H1 (cell line): ENCODE measurements at regions not wholly inside any gene's neighbourhood (a gene's known extent, or its start where the extent isn't known, plus 50 kb on each side); places are given as distances from the start of the nearest gene placed in this dataset.

Experiments
- CTCF ChIA-PET: fragments of 300-600 bp; sonication (Branson Sonifier 250); formaldehyde crosslinking; loops from one replicate; lab custom pipeline; 2021; ENCODE audit not compliant: partially characterized antibody; lab: Charles Lee
- POLR2A ChIA-PET: fragments of 300-600 bp; sonication (Branson Sonifier 250); formaldehyde crosslinking; loops from one replicate; lab custom pipeline; 2021; ENCODE audit warnings: inconsistent platforms; ENCODE audit not compliant: partially characterized antibody; lab: Charles Lee
- DNase-seq, 2 experiments: peaks; one replicate each; pipeline versions ENCODE4 v3.0.0 to v3.0.0-alpha.2; 2010 to 2022; ENCODE audit warnings: low spot score in 2 of 2, low read depth in 1 of 2, mixed read lengths in 1 of 2
- FAIRE-seq: peaks from 2 replicates; lab custom pipeline; 2011; peaks lifted over from hg19 to GRCh38; lab: Jason Lieb, UNC
- H2AFZ ChIP-seq: 2 replicates; pipeline ENCODE4 v1.8.1; 2012; ENCODE audit warnings: low read length, inconsistent platforms
- H2AK5ac ChIP-seq: 2 replicates; pipeline ENCODE4 v1.6.1; 2013; ENCODE audit warnings: low read depth, low read length
- H2BK120ac ChIP-seq: replicated peaks from 2 replicates; pipeline ENCODE3; 2013; ENCODE audit warnings: low read depth, low read length, inconsistent platforms
- H2BK12ac ChIP-seq: 2 replicates; pipeline ENCODE4 v1.6.1; 2013; ENCODE audit warnings: low read depth, low read length
- H2BK15ac ChIP-seq: 2 replicates; pipeline ENCODE4 v1.6.1; 2013; ENCODE audit warnings: low read length
- H2BK20ac ChIP-seq: 2 replicates; pipeline ENCODE4 v1.6.1; 2013; ENCODE audit warnings: low read length
- H2BK5ac ChIP-seq: 2 replicates; pipeline ENCODE4 v1.6.1; 2013; ENCODE audit warnings: low read depth, low read length
- H3K14ac ChIP-seq: 2 replicates; pipeline ENCODE4 v1.6.1; 2013; ENCODE audit warnings: inconsistent platforms; ENCODE audit not compliant: insufficient read length
- H3K18ac ChIP-seq: 2 replicates; pipeline ENCODE4 v1.6.1; 2013; ENCODE audit warnings: low read length; ENCODE audit errors: extremely low read depth
- H3K23ac ChIP-seq: 2 replicates; pipeline ENCODE4 v1.6.1; 2013; ENCODE audit warnings: inconsistent platforms; ENCODE audit not compliant: insufficient read length
- H3K23me2 ChIP-seq: 2 replicates; pipeline ENCODE4 v1.6.1; 2013; ENCODE audit warnings: low read depth, low read length
- H3K27ac ChIP-seq: 2 replicates; pipeline ENCODE4 v1.6.1; 2011; ENCODE audit warnings: low read depth, low read length, inconsistent platforms
- H3K27me3 ChIP-seq, 4 experiments: replicated peaks in 1 of 4; 1 replicate in 1 of 4; 2 replicates in 3 of 4; pipeline versions ENCODE4 v1.6.1 to v1.8.1; 2011 to 2013; ENCODE audit warnings: low read length in 3 of 4, mild to moderate bottlenecking in 3 of 4, inconsistent platforms in 2 of 4, mixed read lengths in 2 of 4, moderate library complexity in 1 of 4; ENCODE audit not compliant: control insufficient read depth in 3 of 4, insufficient read depth in 3 of 4; ENCODE audit errors: extremely low read depth in 1 of 4
- H3K36me3 ChIP-seq, 4 experiments: 2 replicates each; pipeline versions ENCODE4 v1.6.1 to v1.8.1; 2011 to 2013; ENCODE audit warnings: mild to moderate bottlenecking in 4 of 4, low read length in 3 of 4, moderate library complexity in 2 of 4, control low read depth in 1 of 4, inconsistent platforms in 1 of 4; ENCODE audit not compliant: insufficient read depth in 4 of 4, control insufficient read depth in 2 of 4
- H3K4ac ChIP-seq: replicated peaks from 2 replicates; pipeline ENCODE3; 2013; ENCODE audit warnings: low read length, low read depth, mixed read lengths, inconsistent platforms; ENCODE audit not compliant: insufficient read length
- H3K4me1 ChIP-seq, 4 experiments: replicated peaks in 1 of 4; 1 replicate in 1 of 4; 2 replicates in 3 of 4; pipeline versions ENCODE4 v1.6.1 to v1.8.1; 2011 to 2013; ENCODE audit warnings: low read length in 3 of 4, inconsistent platforms in 2 of 4, mixed read lengths in 1 of 4; ENCODE audit not compliant: insufficient read depth in 4 of 4, control insufficient read depth in 3 of 4
- H3K4me2 ChIP-seq, 2 experiments: 2 replicates each; pipeline versions ENCODE4 v1.6.1 to v1.8.1; 2011 to 2013; ENCODE audit warnings: low read depth in 2 of 2, low read length in 2 of 2, control low read depth in 1 of 2, inconsistent platforms in 1 of 2, mild to moderate bottlenecking in 1 of 2; ENCODE audit not compliant: insufficient read depth in 1 of 2
- H3K4me3 ChIP-seq, 4 experiments: fragments of 200-600, 300-600 bp in 1 of 4; sonication (generic), shearing (Covaris generic), sonication (Bioruptor Twin) in 1 of 4; 2 replicates each; pipeline versions ENCODE4 v1.5.1 to v1.8.1; 2011 to 2016; ENCODE audit warnings: low read length in 4 of 4, low read depth in 3 of 4, control low read depth in 2 of 4, inconsistent platforms in 2 of 4, mild to moderate bottlenecking in 2 of 4, mixed read lengths in 1 of 4, moderate library complexity in 1 of 4; ENCODE audit not compliant: insufficient read depth in 2 of 4; ENCODE audit errors: extremely low read depth in 1 of 4
- H3K56ac ChIP-seq: replicated peaks from 2 replicates; pipeline ENCODE3; 2013; ENCODE audit warnings: low read depth, mild to moderate bottlenecking, mixed read lengths, low read length, inconsistent platforms; ENCODE audit not compliant: insufficient read length
- H3K79me1 ChIP-seq: 2 replicates; pipeline ENCODE4 v1.6.1; 2013; ENCODE audit warnings: low read depth, low read length, control low read depth
- H3K79me2 ChIP-seq, 2 experiments: 2 replicates each; pipeline versions ENCODE4 v1.6.1 to v1.8.1; 2012 to 2013; ENCODE audit warnings: low read length in 2 of 2, mild to moderate bottlenecking in 2 of 2, inconsistent platforms in 1 of 2; ENCODE audit not compliant: insufficient read depth in 2 of 2, control insufficient read depth in 1 of 2
- H3K9ac ChIP-seq, 4 experiments: replicated peaks in 1 of 4; 1 replicate in 1 of 4; 2 replicates in 3 of 4; pipeline versions ENCODE4 v1.6.1 to v1.8.1; 2011 to 2013; ENCODE audit warnings: low read depth in 3 of 4, low read length in 3 of 4, control low read depth in 2 of 4, mild to moderate bottlenecking in 2 of 4, moderate library complexity in 2 of 4, inconsistent platforms in 1 of 4; ENCODE audit errors: extremely low read depth in 1 of 4
- H3K9me3 ChIP-seq, 2 experiments: 2 replicates each; pipeline versions ENCODE4 v1.6.1 to v1.8.1; 2012 to 2013; ENCODE audit warnings: mild to moderate bottlenecking in 2 of 2, moderate library complexity in 2 of 2, control low read depth in 1 of 2, inconsistent platforms in 1 of 2, low read depth in 1 of 2, low read length in 1 of 2, mixed read lengths in 1 of 2; ENCODE audit not compliant: insufficient read depth in 2 of 2
- H4K20me1 ChIP-seq, 2 experiments: replicated peaks in 1 of 2; 2 replicates each; pipeline versions ENCODE3 to v1.8.1; 2011 to 2013; ENCODE audit warnings: inconsistent platforms in 2 of 2, low read length in 2 of 2, mild to moderate bottlenecking in 1 of 2; ENCODE audit not compliant: insufficient read depth in 2 of 2, control insufficient read depth in 1 of 2
- H4K5ac ChIP-seq: 2 replicates; pipeline ENCODE4 v1.6.1; 2013; ENCODE audit warnings: low read length, low read depth, mixed read lengths, inconsistent platforms; ENCODE audit not compliant: insufficient read length
- H4K8ac ChIP-seq: 2 replicates; pipeline ENCODE4 v1.8.0; 2013; ENCODE audit warnings: mild to moderate bottlenecking, moderate library complexity, low read length, inconsistent platforms; ENCODE audit not compliant: insufficient read depth; ENCODE audit errors: extremely low read depth
- H4K91ac ChIP-seq: replicated peaks from 2 replicates; pipeline ENCODE3; 2013; ENCODE audit warnings: low read length, mixed read lengths, inconsistent platforms; ENCODE audit not compliant: insufficient read length
- CBX8 ChIP-seq: fragments of 300-800, 300-1000 bp; sonication (generic); IDR thresholded peaks from 2 replicates; pipeline ENCODE4 v1.7.1; 2016; ENCODE audit warnings: low read depth, low read length, borderline replicate concordance
- CTBP2 ChIP-seq: IDR thresholded peaks from 2 replicates; pipeline ENCODE4 v1.7.0; 2011; ENCODE audit warnings: borderline replicate concordance, mild to moderate bottlenecking, moderate library complexity, mixed read lengths, low read length; ENCODE audit not compliant: insufficient read depth, insufficient read length
- GTF2F1 ChIP-seq: IDR thresholded peaks from 2 replicates; pipeline ENCODE4 v1.6.1; 2012; ENCODE audit warnings: low read depth, low read length, improper control_type of control experiment, borderline replicate concordance
- KDM1A ChIP-seq: fragments of 200-600, 300-600 bp; sonication (generic); IDR thresholded peaks from 2 replicates; pipeline ENCODE4 v1.7.1; 2016; ENCODE audit warnings: mild to moderate bottlenecking, low read length, borderline replicate concordance
- KDM4A ChIP-seq: IDR thresholded peaks from one replicate; pipeline ENCODE4 v1.7.1; 2012; ENCODE audit warnings: low read depth, mild to moderate bottlenecking, moderate library complexity, low read length, inconsistent platforms; ENCODE audit not compliant: severe bottlenecking
- NRF1 ChIP-seq: IDR thresholded peaks from 2 replicates; pipeline ENCODE4 v1.6.1; 2011; ENCODE audit warnings: mild to moderate bottlenecking, low read depth, low read length, improper control_type of control experiment
- PHF8 ChIP-seq: fragments of 200-600 bp; sonication (generic); conservative IDR thresholded peaks from 2 replicates; pipeline ENCODE4 v1.7.1; 2012; ENCODE audit warnings: low read depth, mild to moderate bottlenecking, inconsistent platforms, low read length, moderate library complexity
- POLR2A ChIP-seq, 2 experiments: IDR thresholded peaks; 1 replicate in 1 of 2; 2 replicates in 1 of 2; pipeline ENCODE4 v1.6.1; 2011; ENCODE audit warnings: low read depth in 2 of 2, low read length in 2 of 2, mild to moderate bottlenecking in 2 of 2; ENCODE audit errors: control extremely low read depth in 1 of 2
- RXRA ChIP-seq: IDR thresholded peaks from 2 replicates; pipeline ENCODE4 v1.6.1; 2011; ENCODE audit warnings: low read depth, mild to moderate bottlenecking, low read length, moderate library complexity; ENCODE audit not compliant: insufficient read depth
- SIRT6 ChIP-seq: IDR thresholded peaks from one replicate; pipeline ENCODE4 v1.7.1; 2012; ENCODE audit warnings: low read length, inconsistent platforms
- SRF ChIP-seq: IDR thresholded peaks from 2 replicates; pipeline ENCODE4 v1.6.1; 2011; ENCODE audit warnings: mild to moderate bottlenecking, low read depth, low read length, moderate library complexity
- TAF1 ChIP-seq: IDR thresholded peaks from 2 replicates; pipeline ENCODE4 v1.6.1; 2011; ENCODE audit warnings: mild to moderate bottlenecking, low read depth, low read length
- TBP ChIP-seq: IDR thresholded peaks from 2 replicates; pipeline ENCODE4 v1.6.1; 2011; ENCODE audit warnings: low read depth, low read length, improper control_type of control experiment
- ZNF274 ChIP-seq: IDR thresholded peaks from 2 replicates; pipeline ENCODE4 v1.7.0; 2012; ENCODE audit warnings: low read length, borderline replicate concordance; ENCODE audit errors: extremely low read depth
- WGBS, 2 experiments: shearing (Covaris generic) in 1 of 2; methylation state at CpG; one replicate each; pipeline versions ENCODE4 v1.1.6 to v1.1.7; 2013 to 2015; ENCODE audit warnings: low lambda C conversion rate in 2 of 2, mixed read lengths in 2 of 2, inconsistent platforms in 1 of 2, low coverage in 1 of 2, missing lambda C conversion rate in 1 of 2; ENCODE audit not compliant: insufficient replicate concordance in 2 of 2, insufficient coverage in 1 of 2, insufficient read length in 1 of 2; ENCODE audit errors: extremely low coverage in 1 of 2, missing lambda C conversion rate in 1 of 2; 5-methylcytosine and 5-hydroxymethylcytosine counted together

GRCh38 chr2:129061069-129061768, 742.6 kb upstream of the HS6ST1 start:
- Histone ChIP-seq H3K14ac (no peak overlapping the region), H2BK5ac (no peak overlapping the region), H3K56ac (no peak overlapping the region), H3K9me3 (no peaks in the 10 kb centered on the region), H3K4me1 (no peaks in the 10 kb centered on the region), H4K8ac (no peak overlapping the region), H2BK120ac (no peak overlapping the region), H3K36me3 (no peaks in the 10 kb centered on the region), H4K91ac (no peak overlapping the region), H3K4me2 (no peak overlapping the region), H3K18ac (no peak overlapping the region), H3K9ac (no peak overlapping the region), H2AK5ac (no peak overlapping the region), H2BK15ac (no peak overlapping the region), H3K4me3 (no peak overlapping the region), H4K5ac (no peak overlapping the region), H2BK12ac (no peak overlapping the region), H3K23ac (no peak overlapping the region), H3K27ac (no peak overlapping the region), H3K27me3 (no peaks in the 10 kb centered on the region), H3K79me2 (no peaks in the 10 kb centered on the region), H2BK20ac (no peak overlapping the region), H3K23me2 (peaks cover 4% of the 10 kb centered on the region; the same call in 1 of the 2 replicates), H4K20me1 (no peaks in the 10 kb centered on the region), H3K4ac (no peak overlapping the region), H2AFZ (no peak overlapping the region), H3K79me1 (no peaks in the 10 kb centered on the region)
- FAIRE-seq (no peak), DNase-seq (no peak)
- TF ChIP-seq TAF1 (no peak), KDM4A (no peak), CBX8 (no peak), CTBP2 (no peak), SIRT6 (no peak), GTF2F1 (no peak), TBP (no peak), ZNF274 (no peak), SRF (no peak), POLR2A (IDR thresholded peaks at IDR 0.05; ENCODE audit: control extremely low read depth in 1 of 2, low read depth in 2 of 2, low read length in 2 of 2) (no peak), RXRA (no peak), KDM1A (no peak), NRF1 (no peak), PHF8 (no peak)
- POLR2A ChIA-PET, result no interaction called here
- CTCF ChIA-PET, result no interaction called here
- WGBS, 2 experiments, result 92% methylated on average over 5 of the region's 5 CpGs; no CpG with 5 or more reads in 1 of the 2 experiments
